ENCODE measurements at regions not wholly inside any gene's neighbourhood (a gene's known extent, or its start where the extent isn't known, plus 50 kb on each side); places are given as distances from the start of the nearest gene placed in this dataset.

- TF ChIP-seq CTCF (IDR thresholded peaks at IDR 0.05; ENCODE audit: low read depth, low read length): no peak
- no peak overlapping the region for H3K4me3 ChIP-seq (ENCODE audit: low read depth, low read length)
These were observed 112.4 kb upstream of the ARHGAP24 start for GRCh38 chr4:85362550-85362949.

- no peak overlapping the region for H3K4me3 ChIP-seq (ENCODE audit: low read depth, low read length)
- TF ChIP-seq CTCF (IDR thresholded peaks at IDR 0.05; ENCODE audit: low read depth, low read length): no peak
These were observed 107.1 kb upstream of the ARHGAP24 start for GRCh38 chr4:85367815-85368214.

GRCh38 chr4:85368240-85368639 is 106.7 kb upstream of the ARHGAP24 start:
- no peak for TF ChIP-seq CTCF (IDR thresholded peaks at IDR 0.05; ENCODE audit: low read depth, low read length)
- H3K4me3 ChIP-seq (ENCODE audit: low read depth, low read length): no peak overlapping the region

GRCh38 chr4:85368932-85369331 is 106.0 kb upstream of the ARHGAP24 start:
- no peak overlapping the region for H3K4me3 ChIP-seq (ENCODE audit: low read depth, low read length)
- TF ChIP-seq CTCF (IDR thresholded peaks at IDR 0.05; ENCODE audit: low read depth, low read length): no peak

GRCh38 chr4:85369703-85370380 is 105.1 kb upstream of the ARHGAP24 start:
- no peak for TF ChIP-seq CTCF (IDR thresholded peaks at IDR 0.05; ENCODE audit: low read depth, low read length)
- H3K4me3 ChIP-seq (ENCODE audit: low read depth, low read length): no peak overlapping the region

GRCh38 chr4:85370400-85371032 is 104.4 kb upstream of the ARHGAP24 start:
- peak; percentile 33; the same call in 1 of the 2 replicates for TF ChIP-seq CTCF (IDR thresholded peaks at IDR 0.05; ENCODE audit: low read depth, low read length)
- no peak overlapping the region for H3K4me3 ChIP-seq (ENCODE audit: low read depth, low read length)

GRCh38 chr4:85372966-85373365 is 102.0 kb upstream of the ARHGAP24 start:
- H3K4me3 ChIP-seq (ENCODE audit: low read depth, low read length): no peak overlapping the region
- TF ChIP-seq CTCF (IDR thresholded peaks at IDR 0.05; ENCODE audit: low read depth, low read length): no peak

All from WI38 (cell line).